ENCODE measurements at regions not wholly inside any gene's neighbourhood (a gene's known extent, or its start where the extent isn't known, plus 50 kb on each side); places are given as distances from the start of the nearest gene placed in this dataset.
"Not testable (repeated sequence)": the region's sequence is repeated elsewhere in the genome, so short reads cannot be mapped to it uniquely, and the experiment has no call there.

DNA sequence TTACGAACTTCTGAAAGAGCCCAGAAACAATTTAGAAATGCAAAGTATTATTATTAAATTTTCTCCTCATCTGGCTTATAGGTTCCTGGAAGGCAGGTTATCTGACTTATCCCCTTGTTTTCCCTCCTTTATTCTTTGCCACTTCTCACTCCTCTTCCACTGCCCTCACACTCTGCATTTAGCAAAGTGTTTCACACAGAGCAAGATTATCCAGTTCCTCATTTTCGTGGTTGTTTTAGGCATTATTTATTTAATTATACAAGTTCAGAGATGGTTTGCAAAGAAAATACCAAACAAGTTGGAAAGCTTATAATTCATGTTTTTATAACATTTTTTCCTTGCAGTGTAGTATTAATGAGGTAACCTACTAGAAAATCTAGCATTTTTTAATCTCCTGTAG is 544.9 kb downstream of the NSUN3 start:
- DNase-seq (ENCODE audit: low spot score), result no peak

DNA sequence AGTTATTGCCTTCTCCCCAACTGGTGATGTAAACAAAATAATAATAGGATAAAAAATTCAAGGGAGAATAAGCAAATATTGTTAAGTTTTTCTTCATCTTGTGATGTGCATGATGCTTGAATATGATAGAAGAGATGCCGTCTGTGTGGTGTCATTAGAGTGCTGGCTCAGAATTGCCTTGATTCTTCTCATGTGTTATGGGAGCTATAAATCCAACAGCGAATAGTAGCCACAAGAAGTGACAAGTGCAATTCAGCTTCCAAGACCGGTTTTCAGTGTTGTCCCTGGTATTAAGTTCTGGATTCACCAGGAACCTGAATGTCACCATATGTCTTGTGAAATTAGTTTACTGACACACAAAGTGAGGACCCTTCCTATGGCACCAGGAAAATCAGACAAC is 547.0 kb downstream of the NSUN3 start:
- no peak for DNase-seq (ENCODE audit: low spot score)

DNA sequence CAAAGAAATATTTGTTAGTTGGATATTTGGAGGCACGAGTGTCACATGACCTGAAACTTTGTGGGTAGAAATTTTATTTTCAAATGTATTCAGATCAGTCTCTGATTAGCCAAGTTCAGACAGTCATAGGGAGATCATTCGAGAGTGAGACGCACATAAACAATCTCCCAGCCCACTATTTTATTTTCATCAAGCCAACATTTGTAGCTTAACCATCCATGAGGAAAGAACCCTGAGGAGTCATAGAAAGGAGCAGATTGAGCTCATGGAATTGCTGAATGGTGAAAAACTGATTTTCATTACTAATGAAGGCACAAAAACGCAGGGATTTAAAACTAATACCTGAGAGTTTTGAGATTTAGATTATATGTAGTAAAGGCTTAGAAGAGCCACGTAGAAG is 548.7 kb downstream of the NSUN3 start:
- DNase-seq (ENCODE audit: low spot score), result no peak

- no peak for DNase-seq (ENCODE audit: low spot score)
Measured at GRCh38 chr3:94612631-94613030, 549.8 kb downstream of the NSUN3 start.

DNA sequence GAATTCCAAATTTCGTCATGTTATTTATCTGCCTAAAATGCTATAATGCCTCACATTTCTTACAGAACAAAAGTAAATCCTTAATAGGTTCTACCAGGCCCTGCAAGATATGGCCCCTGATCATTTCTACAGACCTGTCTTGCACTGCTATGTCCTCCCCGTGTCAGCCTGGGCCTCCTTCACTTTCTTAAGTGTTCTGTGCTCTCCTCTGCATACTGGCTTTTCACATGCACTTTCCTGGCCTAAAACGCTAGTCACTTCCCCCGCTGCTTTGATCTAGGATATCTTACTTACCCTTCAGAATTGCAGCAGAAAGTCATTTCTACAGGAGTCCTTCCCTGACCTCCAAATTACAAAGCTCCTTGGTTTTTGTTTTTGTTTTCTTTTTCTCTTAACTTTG is 551.3 kb downstream of the NSUN3 start:
- no peak for DNase-seq (ENCODE audit: low spot score)

- no peak for DNase-seq (ENCODE audit: low spot score)
Measured at GRCh38 chr3:94615275-94616065, 552.6 kb downstream of the NSUN3 start.

GRCh38 chr3:94616833-94617232 is 554.0 kb downstream of the NSUN3 start:
- no peak for DNase-seq (ENCODE audit: low spot score)

DNA sequence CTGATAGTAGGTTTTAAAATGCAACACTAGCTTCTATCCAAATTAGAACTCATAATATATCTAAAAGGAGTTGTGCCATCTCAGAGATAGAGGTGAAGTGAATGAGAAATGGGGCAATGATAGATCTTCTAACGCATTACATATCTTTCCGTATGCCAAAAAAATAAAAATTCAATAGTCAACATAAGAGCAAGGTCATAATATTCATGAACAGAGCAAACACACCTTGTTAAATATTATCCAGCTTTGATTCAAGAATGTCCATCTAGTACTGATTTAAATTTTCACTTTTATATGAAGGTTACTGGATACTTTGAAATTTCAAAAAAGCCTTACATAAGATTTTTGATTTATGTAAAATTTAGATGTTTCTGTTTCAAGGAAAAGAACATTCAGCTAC is 554.5 kb downstream of the NSUN3 start:
- no peak for DNase-seq (ENCODE audit: low spot score)

DNA sequence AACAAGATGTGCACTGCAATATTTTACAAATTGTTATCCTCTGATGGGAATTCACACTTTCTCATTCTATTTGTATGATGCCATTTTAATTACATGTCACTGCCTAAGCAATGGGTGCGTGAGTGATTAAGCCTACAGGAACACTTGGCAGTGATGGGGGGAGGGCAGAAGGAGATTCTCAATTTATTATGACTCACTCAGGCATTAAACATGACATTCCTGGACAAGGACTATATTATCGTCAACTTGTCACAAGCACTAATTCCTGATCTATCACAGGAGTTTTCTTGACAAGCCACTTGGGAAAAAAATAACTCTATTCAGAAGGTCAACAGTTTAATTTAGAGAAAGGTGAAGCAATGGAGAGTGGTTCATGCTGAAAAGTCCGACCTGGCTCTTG is 556.8 kb downstream of the NSUN3 start:
- DNase-seq (ENCODE audit: low spot score), result no peak

GRCh38 chr3:94626573-94626972 is 563.7 kb downstream of the NSUN3 start:
- no peak for DNase-seq (ENCODE audit: low spot score)

DNA sequence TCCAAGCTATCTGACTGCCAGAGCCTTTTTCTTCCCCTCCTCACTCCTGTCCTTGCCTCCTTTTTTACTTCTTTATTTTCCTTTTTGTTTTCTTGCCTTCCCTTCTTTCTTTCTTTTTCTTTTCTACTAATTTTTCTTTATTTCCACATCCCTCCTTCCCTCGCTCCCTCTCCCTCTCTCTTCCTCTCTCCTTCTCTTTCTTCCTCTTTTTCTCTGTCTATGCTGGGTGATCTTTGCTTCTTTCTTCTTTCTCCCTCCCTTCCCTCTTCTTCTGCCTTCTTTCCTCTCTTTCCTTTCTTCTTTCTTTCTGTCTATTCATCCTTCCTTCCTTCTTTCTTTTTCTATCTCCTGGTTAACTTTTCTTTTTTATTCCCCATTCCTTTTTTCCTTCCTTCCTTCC is 564.8 kb downstream of the NSUN3 start:
- DNase-seq (ENCODE audit: low spot score), result no peak

DNA sequence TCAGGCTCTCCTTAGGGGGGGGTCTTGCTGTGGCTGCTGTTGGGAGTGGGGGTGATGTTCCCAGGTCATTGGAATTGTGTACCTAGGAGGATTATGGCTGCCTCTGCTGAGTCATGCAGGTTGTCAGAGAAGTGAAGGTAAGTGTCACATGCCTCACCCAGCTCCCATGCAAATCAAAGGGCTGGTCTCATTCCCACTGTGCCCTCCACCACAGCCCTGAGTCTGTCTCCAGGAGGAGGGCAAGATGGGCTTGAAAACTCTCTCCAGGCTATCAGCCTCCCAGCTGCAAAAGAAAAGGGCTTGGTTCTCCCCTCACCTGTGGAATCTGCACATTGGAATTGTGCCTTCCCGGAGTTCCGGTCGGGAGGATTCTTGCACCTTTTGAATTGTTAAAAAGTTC is 580.5 kb downstream of the NSUN3 start:
- no peak for DNase-seq (ENCODE audit: low spot score)

GRCh38 chr3:94645790-94646189 is 582.9 kb downstream of the NSUN3 start:
- DNase-seq (ENCODE audit: low spot score), result no peak

- DNase-seq (ENCODE audit: low spot score), result no peak
Measured at GRCh38 chr3:94647131-94647530, 584.3 kb downstream of the NSUN3 start.

- DNase-seq (ENCODE audit: low spot score), result not testable (repeated sequence)
Measured at GRCh38 chr3:94648270-94649180, 585.7 kb downstream of the NSUN3 start.

DNA sequence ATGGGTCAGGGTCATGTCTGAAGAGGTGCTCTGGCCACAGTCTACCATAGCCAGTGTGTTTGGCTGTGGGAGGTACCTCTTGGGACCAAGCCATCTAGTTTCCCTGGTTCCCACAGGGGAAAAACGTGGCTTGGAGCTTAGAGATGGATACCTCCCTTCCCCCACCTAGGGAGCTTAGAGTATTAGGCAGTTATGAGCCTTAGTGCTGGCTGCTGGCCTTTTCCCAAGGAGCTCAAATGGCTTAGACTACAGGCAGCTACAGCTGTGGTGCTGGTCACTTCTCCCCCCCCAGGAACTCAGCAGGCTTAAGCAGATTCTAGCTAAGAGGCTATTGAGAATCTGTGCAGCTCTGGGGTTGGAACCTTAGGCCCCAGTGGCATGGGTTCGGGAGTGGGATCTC is 591.2 kb downstream of the NSUN3 start:
- DNase-seq (ENCODE audit: low spot score), result no peak

DNA sequence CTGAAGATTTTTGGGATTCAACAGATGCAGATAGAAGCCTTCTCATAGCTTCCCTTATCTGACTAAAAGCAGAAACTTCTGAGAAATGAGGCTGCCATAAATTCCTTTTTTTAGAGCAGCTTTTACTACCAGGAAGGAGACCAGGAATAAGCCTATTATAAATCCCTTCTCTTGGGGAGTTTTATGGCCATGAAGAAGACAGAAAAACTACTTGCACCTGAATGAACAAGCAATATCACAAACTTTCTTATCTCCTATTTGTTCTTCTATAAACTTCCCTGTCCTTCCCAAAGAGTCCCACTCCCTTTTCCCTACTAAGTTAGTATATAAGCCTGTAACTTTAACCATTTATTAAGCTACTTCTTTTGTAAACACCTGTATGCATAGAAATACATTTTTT is 603.1 kb downstream of the NSUN3 start:
- no peak for DNase-seq (ENCODE audit: low spot score)

GRCh38 chr3:94671078-94671477 is 608.2 kb downstream of the NSUN3 start:
- DNase-seq (ENCODE audit: low spot score), result no peak

DNA sequence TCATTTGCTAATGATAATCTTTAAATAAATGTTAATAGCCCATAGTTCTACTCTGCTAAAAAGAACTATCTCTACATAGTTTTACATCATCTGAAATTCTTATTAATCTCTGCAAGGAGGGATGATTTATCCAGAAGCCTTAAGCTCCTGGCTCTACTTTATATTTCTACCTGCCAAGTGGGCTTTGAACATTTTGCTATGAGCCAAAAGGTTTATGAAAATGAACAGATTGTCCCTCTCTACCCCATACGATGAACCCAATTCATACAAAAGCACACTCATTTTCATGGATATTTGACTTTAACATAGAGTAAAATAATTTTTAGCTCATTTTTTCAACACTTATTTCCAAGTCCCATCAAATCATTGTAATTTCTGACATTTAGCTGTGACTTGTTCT is 611.0 kb downstream of the NSUN3 start:
- DNase-seq (ENCODE audit: low spot score), result no peak

DNA sequence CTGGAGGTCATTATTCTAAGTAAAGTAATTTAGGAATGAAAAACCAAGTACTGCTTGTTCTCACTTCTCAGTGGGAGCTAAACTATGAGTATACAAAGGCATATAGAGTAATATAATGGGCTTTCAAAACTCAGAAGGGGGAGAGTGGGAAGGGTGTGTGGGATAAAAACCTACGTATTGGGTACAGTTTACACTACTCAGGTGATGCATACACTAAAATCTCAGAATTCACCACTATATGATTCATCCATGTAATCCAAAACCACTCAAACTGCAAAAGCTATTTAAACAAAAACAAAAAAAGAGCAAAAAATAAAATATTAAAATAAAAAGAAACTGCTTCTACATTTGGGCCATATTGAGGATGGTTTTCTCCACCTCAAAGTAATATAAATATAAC is 623.3 kb downstream of the NSUN3 start:
- DNase-seq (ENCODE audit: low spot score), result no peak

DNA sequence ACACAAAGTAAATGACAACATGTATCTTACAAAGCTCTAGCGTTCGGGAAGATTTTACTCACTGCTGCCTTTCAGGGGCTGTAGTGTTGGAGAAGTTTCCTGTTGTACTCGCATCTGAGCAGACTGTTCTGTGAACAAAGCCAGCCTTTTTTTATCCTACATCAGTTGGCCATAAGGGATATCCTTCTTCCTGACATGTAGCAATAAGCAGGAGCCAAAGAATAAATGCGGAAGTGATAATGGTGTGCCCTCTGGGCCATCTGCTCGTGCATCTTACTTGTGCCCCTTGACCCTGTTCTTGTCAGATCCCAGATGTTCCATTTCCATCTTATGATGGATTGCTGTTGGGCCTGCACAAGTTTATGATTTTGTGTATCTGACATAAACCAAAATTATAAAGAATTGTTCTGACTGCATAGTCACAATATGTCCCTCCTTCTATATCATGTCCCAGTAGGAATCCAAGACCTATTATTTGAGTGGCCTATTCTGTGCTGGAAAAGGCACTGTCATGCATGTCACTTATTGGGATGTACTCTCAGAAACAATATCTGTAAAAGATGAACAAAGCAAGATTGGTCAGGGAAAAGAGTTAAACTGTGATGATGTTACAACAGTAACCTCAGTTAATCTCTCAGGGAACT is 631.3 kb downstream of the NSUN3 start:
- no peak for DNase-seq (ENCODE audit: low spot score)

- no peak for DNase-seq (ENCODE audit: low spot score)
Measured at GRCh38 chr3:94694894-94695293, 632.0 kb downstream of the NSUN3 start.

GRCh38 chr3:94704467-94704866 is 641.6 kb downstream of the NSUN3 start:
- DNase-seq (ENCODE audit: low spot score), result no peak

Data from CD4-positive, alpha-beta T cell treated with Interleukin-2 at 100 ng/mL for 4 hours (primary cell).